SU-DHL-6 (cell line): ENCODE measurements at regions not wholly inside any gene's neighbourhood (a gene's known extent, or its start where the extent isn't known, plus 50 kb on each side); places are given as distances from the start of the nearest gene placed in this dataset.

Experiments used
- H2AFZ ChIP-seq: fragments of 200-600 bp; sonication (generic); 2 replicates; pipeline ENCODE4 v1.6.1; 2014; ENCODE audit warnings: low read depth, mild to moderate bottlenecking, moderate library complexity, mixed read lengths, antibody characterized with exemption, low read length; ENCODE audit not compliant: severe bottlenecking
- H3F3A ChIP-seq: fragments of 200-600 bp; shearing (Covaris generic); 2 replicates; pipeline ENCODE4 v1.6.0; 2016; ENCODE audit warnings: antibody characterized with exemption, mild to moderate bottlenecking; ENCODE audit not compliant: insufficient read depth
- H3K27ac ChIP-seq: fragments of 200-600 bp; sonication (generic); 2 replicates; pipeline ENCODE4 v1.5.1; 2016; ENCODE audit warnings: low read depth, mild to moderate bottlenecking, low read length, moderate library complexity, mixed read lengths
- H3K27me3 ChIP-seq: fragments of 200-600 bp; sonication (generic), shearing (Covaris generic); 2 replicates; pipeline ENCODE4 v1.6.0; 2014; ENCODE audit warnings: mild to moderate bottlenecking, low read length
- H3K36me3 ChIP-seq: fragments of 200-600 bp; sonication (generic); 2 replicates; pipeline ENCODE4 v1.6.1; 2014; ENCODE audit warnings: mild to moderate bottlenecking, low read length, mixed read lengths
- H3K4me2 ChIP-seq: fragments of 300-600, 200-600 bp; shearing (Covaris generic), sonication (generic); 2 replicates; pipeline ENCODE4 v1.6.0; 2014; ENCODE audit warnings: low read length, low read depth, mild to moderate bottlenecking; ENCODE audit not compliant: poor library complexity, severe bottlenecking
- H3K4me3 ChIP-seq: fragments of 200-600 bp; sonication (generic); 2 replicates; pipeline ENCODE4 v1.5.1; 2014; ENCODE audit warnings: antibody characterized with exemption, low read length, mild to moderate bottlenecking, mixed read lengths; ENCODE audit not compliant: insufficient read depth, poor library complexity, severe bottlenecking
- H3K79me2 ChIP-seq: fragments of 200-600 bp; sonication (generic); 2 replicates; pipeline ENCODE4 v1.6.1; 2014; ENCODE audit warnings: mild to moderate bottlenecking, low read length, moderate library complexity; ENCODE audit not compliant: insufficient read depth
- H3K9ac ChIP-seq: fragments of 200-600 bp; sonication (generic); 2 replicates; pipeline ENCODE4 v1.7.0; 2014; ENCODE audit warnings: mild to moderate bottlenecking, low read length
- H3K9me2 ChIP-seq: fragments of 200-600 bp; sonication (generic); replicated peaks from 2 replicates; pipeline ENCODE4 v1.6.1; 2014; ENCODE audit warnings: low read length; ENCODE audit not compliant: insufficient read depth
- H3K9me3 ChIP-seq: fragments of 200-600 bp; sonication (generic); 2 replicates; pipeline ENCODE4 v1.6.1; 2014; ENCODE audit warnings: low read length, mixed read lengths; ENCODE audit not compliant: insufficient read depth
- H4K20me1 ChIP-seq: fragments of 200-600 bp; sonication (generic); 2 replicates; pipeline ENCODE4 v1.6.1; 2014; ENCODE audit warnings: low read depth, mild to moderate bottlenecking, antibody characterized with exemption, low read length, moderate library complexity, mixed read lengths
- CTCF ChIP-seq: fragments of 200-600 bp; sonication (generic); IDR thresholded peaks from one replicate; pipeline ENCODE4 v1.5.1; 2017; ENCODE audit warnings: antibody characterized with exemption, mild to moderate bottlenecking, low read length, moderate library complexity; ENCODE audit not compliant: insufficient read depth, poor library complexity, severe bottlenecking
- EZH2phosphoT487 ChIP-seq: fragments of 200-600 bp; sonication (generic), shearing (Covaris generic); conservative IDR thresholded peaks from 2 replicates; pipeline ENCODE4 v1.6.1; 2018; ENCODE audit warnings: mild to moderate bottlenecking, antibody characterized with exemption, low read length, moderate library complexity, mixed read lengths

- no peak overlapping the region for H3K4me2 ChIP-seq
- H2AFZ ChIP-seq: no peak overlapping the region
- no peak overlapping the region for H3K27ac ChIP-seq
- no peaks in the 10 kb centered on the region for H3K9me3 ChIP-seq
- no peaks in the 10 kb centered on the region for H3K27me3 ChIP-seq
- H3K4me3 ChIP-seq: no peak overlapping the region
- H3K79me2 ChIP-seq: no peaks in the 10 kb centered on the region
- H3F3A ChIP-seq: no peaks in the 10 kb centered on the region
- no peaks in the 10 kb centered on the region for H3K36me3 ChIP-seq
- no peaks in the 10 kb centered on the region for H3K9me2 ChIP-seq
- H3K9ac ChIP-seq: no peak overlapping the region
- H4K20me1 ChIP-seq: no peaks in the 10 kb centered on the region
- TF ChIP-seq CTCF (no peak), EZH2phosphoT487 (no peak)
Measured at GRCh38 chr12:132404435-132404855, 75.1 kb upstream of the GALNT9 start.

- no peaks in the 10 kb centered on the region for H3K36me3 ChIP-seq
- H3K9ac ChIP-seq: no peak overlapping the region
- no peak overlapping the region for H3K4me3 ChIP-seq
- no peaks in the 10 kb centered on the region for H4K20me1 ChIP-seq
- no peaks in the 10 kb centered on the region for H3K9me2 ChIP-seq
- TF ChIP-seq CTCF: no peak
- no peak for TF ChIP-seq EZH2phosphoT487
- H3K9me3 ChIP-seq: no peaks in the 10 kb centered on the region
- H2AFZ ChIP-seq: no peak overlapping the region
- H3K27ac ChIP-seq: no peak overlapping the region
- H3K79me2 ChIP-seq: no peaks in the 10 kb centered on the region
- no peaks in the 10 kb centered on the region for H3F3A ChIP-seq
- H3K27me3 ChIP-seq: no peaks in the 10 kb centered on the region
- H3K4me2 ChIP-seq: no peak overlapping the region
Measured at GRCh38 chr12:132403636-132404434, 74.4 kb upstream of the GALNT9 start.

GRCh38 chr12:132402831-132403416, 73.5 kb upstream of the GALNT9 start:
- no peaks in the 10 kb centered on the region for H3K27me3 ChIP-seq
- no peaks in the 10 kb centered on the region for H3K9me3 ChIP-seq
- no peaks in the 10 kb centered on the region for H3K36me3 ChIP-seq
- no peaks in the 10 kb centered on the region for H3F3A ChIP-seq
- no peak overlapping the region for H3K27ac ChIP-seq
- H4K20me1 ChIP-seq: no peaks in the 10 kb centered on the region
- no peak overlapping the region for H3K9ac ChIP-seq
- no peak overlapping the region for H3K4me3 ChIP-seq
- H3K79me2 ChIP-seq: no peaks in the 10 kb centered on the region
- TF ChIP-seq EZH2phosphoT487: no peak
- no peak for TF ChIP-seq CTCF
- H3K4me2 ChIP-seq: no peak overlapping the region
- no peak overlapping the region for H2AFZ ChIP-seq
- no peaks in the 10 kb centered on the region for H3K9me2 ChIP-seq
